COLO668 (cell line): ENCODE measurements at regions not wholly inside any gene's neighbourhood (a gene's known extent, or its start where the extent isn't known, plus 50 kb on each side); places are given as distances from the start of the nearest gene placed in this dataset.
"Not testable (repeated sequence)": the region's sequence is repeated elsewhere in the genome, so short reads cannot be mapped to it uniquely, and the experiment has no call there.

Experiments
- DNase-seq: peaks from one replicate; lab custom pipeline; 2025; ENCODE audit not compliant: unreplicated experiment; lab: John Stamatoyannopoulos, UW

GRCh38 chr7:157467496-157468212, 130.8 kb downstream of the DNAJB6 start:
- no peak for DNase-seq

GRCh38 chr7:157468221-157469111, 131.7 kb downstream of the DNAJB6 start:
- DNase-seq, result no peak

- DNase-seq, result no peak
Measured at GRCh38 chr7:157469181-157470016, 132.6 kb downstream of the DNAJB6 start.

GRCh38 chr7:157470017-157470322, 133.2 kb downstream of the DNAJB6 start:
- DNase-seq, result no peak

GRCh38 chr7:157470701-157471131, 133.9 kb downstream of the DNAJB6 start:
- DNase-seq, result no peak

GRCh38 chr7:157471259-157472125, 134.7 kb downstream of the DNAJB6 start:
- DNase-seq, result no peak

GRCh38 chr7:157472311-157473050, 135.7 kb downstream of the DNAJB6 start:
- DNase-seq, result no peak

- DNase-seq, result no peak
Measured at GRCh38 chr7:157473051-157473569, 136.3 kb downstream of the DNAJB6 start.

GRCh38 chr7:157474685-157475084, 137.9 kb downstream of the DNAJB6 start:
- DNase-seq, result peak; percentile 45

- DNase-seq, result no peak
Measured at GRCh38 chr7:157475095-157475494, 138.3 kb downstream of the DNAJB6 start.

- no peak for DNase-seq
Measured at GRCh38 chr7:157475601-157476000, 138.8 kb downstream of the DNAJB6 start.

- DNase-seq, result no peak
Measured at GRCh38 chr7:157476201-157476600, 139.4 kb downstream of the DNAJB6 start.

GRCh38 chr7:157476654-157477549, 140.1 kb downstream of the DNAJB6 start:
- no peak for DNase-seq

GRCh38 chr7:157477550-157478212, 140.9 kb downstream of the DNAJB6 start:
- no peak for DNase-seq

GRCh38 chr7:157478611-157479010, 141.8 kb downstream of the DNAJB6 start:
- not testable (repeated sequence) for DNase-seq

GRCh38 chr7:157479326-157479725, 142.5 kb downstream of the DNAJB6 start:
- DNase-seq, result no peak

GRCh38 chr7:157480371-157481050, 143.7 kb downstream of the DNAJB6 start:
- DNase-seq, result no peak
